HG03108 (cell line): ENCODE measurements at regions not wholly inside any gene's neighbourhood (a gene's known extent, or its start where the extent isn't known, plus 50 kb on each side); places are given as distances from the start of the nearest gene placed in this dataset.

Experiments used
- ATAC-seq: cut with Tn5 transposase; IDR thresholded peaks from one replicate; pipeline ENCODE4 v1.9.1; 2021; ENCODE audit warnings: moderate library complexity; ENCODE audit not compliant: unreplicated experiment

DNA sequence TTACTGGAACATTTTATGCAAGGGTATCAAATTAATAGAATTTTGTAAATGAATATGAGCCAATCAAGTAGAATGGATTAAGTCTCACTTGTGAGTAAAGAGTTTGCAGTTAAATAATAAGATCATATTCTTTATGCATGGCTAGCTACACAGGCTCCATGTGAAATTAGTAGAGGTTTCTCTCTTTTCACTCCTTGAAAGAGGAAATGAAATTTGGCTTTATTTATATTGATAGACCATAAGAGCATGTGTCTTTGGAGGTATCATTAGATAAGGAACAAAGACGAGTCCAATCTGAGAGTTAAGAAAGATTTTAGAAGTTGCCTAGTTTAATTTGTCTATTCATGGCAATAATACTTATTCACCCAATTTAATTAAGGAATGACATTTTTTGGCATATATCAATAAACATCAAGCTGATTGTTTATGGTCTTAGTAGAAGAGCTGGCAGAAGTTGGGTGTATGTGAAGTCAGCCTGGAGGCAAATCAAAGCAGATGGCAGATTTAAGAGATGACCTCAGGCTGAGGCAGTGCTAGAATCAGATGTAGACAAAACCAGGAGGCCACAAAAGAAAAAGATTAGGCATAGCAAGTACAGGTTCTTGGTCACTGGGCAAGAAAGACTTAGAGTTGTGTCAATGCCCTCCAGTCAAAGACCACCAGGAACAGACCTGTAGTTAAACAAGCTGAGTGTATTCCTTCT lies 406.5 kb upstream of the ARHGEF26 start:
- no peak for ATAC-seq

DNA sequence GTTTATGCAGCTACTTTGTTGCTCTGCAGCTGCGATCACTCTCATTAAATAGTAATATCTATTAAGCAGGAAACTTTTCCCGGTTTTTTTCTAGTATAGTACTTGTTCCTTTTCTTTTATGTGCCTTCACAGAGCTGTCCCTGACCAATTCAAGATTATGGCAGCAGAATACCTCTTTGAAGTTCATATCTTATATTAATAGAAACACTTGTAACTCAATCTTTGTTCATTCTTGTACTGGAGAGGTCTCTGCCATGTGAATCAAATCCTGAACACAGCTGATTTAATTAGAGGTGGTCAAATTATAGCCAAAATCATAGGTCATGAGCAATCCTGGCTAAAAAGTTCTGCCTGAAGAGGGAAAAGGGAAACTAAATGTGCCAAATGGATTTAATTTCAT lies 399.0 kb upstream of the ARHGEF26 start:
- ATAC-seq, result no peak

DNA sequence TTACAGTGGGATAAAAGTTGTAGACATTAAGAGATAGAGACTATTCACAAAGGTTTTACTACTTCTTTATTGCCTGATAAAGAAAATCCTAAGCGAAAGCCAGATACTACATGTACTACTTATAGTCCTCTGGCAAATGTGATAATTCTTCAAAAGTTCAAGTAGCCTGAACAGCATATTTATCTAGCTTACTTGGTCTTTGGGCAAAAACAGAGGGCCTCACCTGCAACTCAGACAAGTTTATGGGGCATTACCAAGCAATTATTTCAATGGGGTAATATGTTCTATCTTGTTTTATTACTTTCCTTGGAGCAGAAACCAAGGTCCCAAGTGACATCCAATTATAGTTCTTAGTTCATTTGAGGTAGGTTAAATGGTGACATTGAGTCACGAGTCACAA lies 390.1 kb upstream of the ARHGEF26 start:
- no peak for ATAC-seq

DNA sequence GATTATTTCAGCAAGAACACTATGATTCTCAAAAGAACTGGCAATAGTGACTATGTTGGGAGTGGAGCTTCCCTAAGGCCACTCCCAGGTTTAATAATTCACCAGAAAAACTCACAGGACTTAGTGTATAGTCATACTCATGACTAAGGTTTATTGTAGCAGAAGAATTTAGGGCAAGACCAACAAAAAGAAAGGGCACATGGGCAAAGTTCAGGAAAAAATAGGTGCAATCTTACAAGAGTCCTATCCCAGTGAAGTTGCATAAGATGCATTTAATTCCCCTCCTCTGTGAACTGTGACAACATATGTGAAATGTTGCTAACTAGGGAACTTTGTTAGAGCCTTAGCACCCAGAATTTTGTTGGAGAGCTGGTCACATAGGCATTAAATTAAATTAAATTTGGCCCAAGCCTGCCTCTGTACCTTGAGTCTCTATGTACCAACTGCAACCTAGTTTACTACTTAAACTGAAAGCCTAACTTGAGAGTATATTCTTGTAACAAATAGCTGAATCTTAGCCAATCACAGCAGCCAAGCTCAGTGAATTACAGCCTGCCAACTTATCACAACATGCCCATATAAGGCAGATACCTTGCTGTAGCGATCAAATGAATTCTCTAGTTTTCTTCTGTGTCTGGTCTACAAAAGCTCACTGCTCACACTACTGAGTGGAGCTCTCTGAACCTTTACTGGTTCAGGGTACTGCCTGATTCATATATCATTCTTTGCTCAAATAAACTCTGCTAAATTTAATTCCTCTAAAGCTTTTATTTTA lies 386.2 kb upstream of the ARHGEF26 start:
- no peak for ATAC-seq

DNA sequence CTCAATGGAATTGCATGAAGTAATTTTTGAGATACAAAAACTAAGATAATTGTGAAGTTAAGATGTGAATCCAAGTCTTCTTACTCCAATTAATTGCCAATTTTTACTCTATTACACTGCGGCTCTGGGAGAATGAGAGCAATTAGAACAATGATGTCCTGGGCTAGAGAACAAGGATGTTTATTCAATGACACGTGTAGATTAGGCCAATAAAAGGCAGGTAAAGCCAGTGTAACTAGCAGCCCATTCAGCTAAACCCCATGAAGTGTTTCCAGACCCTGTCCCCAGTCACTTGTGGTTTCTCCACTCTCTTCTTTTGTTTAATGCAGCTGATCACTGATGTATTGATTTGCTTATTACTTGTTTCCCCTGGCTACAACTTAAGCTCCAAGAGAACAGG lies 381.1 kb upstream of the ARHGEF26 start:
- no peak for ATAC-seq

DNA sequence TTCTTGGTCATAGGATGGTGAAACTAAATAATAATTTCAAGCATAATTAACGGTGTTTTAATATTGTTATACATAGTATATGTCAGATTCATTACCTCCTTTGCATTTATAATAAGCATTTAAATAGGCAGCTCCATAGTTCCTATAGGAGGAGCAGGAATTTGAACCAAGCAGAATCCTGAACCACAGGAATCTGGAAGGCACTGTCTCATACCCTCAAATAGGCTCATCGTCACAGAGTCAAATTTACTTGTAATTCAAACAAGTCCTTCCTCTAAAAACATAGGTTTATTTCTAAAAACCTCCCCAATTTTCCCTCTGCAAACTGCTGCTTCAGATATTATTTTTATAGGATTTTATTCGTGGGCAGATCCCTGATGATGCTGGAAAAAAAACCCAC lies 376.3 kb upstream of the ARHGEF26 start:
- ATAC-seq, result no peak

DNA sequence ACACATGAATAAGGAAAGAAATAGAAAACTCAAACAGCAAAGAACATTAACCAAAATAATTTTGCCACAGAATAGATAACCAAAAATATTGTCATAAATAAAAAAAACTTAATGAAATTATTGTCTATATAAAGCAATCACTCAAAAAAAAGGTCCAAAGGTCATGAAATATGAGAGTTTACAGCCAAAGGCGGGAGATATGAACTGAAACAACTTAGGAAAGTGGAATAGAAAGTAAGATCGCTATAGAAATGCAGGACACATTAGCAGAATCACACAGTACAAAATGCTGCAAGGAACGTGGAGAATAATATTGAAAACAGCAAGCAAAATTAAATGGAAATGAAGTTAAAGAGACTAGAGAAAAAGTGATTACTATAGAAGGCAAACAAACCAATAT lies 375.0 kb upstream of the ARHGEF26 start:
- no peak for ATAC-seq

DNA sequence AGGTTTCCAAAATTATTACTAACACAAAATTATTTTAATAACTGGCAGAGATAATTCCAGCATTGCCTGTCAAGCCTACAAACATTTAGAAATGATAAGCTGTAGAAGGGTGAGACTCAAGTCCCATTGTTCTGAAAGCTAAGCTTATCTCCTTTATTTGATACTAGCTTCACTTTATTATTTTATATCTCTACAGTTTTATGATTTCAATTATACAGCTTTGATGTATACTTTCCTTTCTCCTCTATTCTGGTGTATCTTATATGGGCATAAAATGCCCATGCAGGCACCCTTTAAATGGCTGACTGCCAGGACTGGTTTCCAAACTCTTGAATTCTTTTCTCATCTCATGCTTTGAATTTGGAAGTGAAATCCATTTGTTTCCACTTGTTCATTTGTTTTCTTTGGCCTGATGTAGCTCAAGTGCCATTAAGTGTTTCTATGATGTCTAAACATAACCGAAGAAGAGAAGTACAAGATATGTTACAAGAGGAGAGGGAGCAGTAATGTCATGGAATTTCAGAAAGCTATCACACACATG lies 372.1 kb upstream of the ARHGEF26 start:
- no peak for ATAC-seq

DNA sequence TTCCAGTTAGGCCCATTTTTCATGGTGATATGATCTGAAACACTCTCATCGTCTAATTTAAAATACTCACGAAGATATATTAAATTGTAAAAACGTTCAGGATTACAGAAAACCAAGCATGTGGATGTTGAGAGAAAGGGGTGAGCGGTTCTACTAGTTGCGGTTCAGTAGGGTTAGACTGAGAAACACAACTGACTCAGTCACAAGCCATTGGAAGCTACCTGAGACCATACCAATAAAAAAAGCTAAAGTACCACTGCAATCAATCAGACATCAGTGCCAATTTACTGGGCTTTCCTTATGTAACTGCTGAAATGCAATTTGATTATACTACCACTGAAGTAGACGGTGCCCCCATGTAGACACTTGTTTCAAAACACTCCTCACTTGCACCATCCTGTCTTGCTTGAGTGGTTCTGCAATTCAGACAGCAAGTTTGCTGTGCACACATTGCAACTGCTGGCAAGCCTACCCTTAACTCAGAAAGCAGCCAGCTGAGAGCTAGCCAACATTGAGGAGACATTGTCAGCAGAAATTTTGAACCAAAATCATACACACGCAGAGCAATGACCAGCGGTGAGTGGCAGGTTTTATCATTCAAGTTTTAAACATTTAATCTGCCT lies 368.7 kb upstream of the ARHGEF26 start:
- ATAC-seq, result no peak

DNA sequence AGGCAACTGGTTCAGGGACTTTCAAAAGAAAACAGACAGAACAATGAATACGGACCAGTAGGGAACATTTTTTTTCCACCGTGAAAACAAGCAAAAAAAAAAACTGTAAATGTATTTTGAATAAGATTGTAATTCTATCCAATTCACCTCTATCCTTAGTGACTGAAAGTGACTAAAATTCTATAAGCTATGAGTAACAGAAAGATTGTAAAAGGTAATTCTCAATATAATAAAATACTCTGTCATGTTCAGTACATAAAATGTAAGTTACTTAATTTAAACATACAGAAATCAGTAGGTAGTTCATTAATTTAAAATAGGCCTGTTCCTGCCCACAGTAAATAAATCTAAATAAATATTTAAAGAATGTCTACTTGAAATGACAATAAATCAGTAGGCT lies 368.2 kb upstream of the ARHGEF26 start:
- no peak for ATAC-seq

DNA sequence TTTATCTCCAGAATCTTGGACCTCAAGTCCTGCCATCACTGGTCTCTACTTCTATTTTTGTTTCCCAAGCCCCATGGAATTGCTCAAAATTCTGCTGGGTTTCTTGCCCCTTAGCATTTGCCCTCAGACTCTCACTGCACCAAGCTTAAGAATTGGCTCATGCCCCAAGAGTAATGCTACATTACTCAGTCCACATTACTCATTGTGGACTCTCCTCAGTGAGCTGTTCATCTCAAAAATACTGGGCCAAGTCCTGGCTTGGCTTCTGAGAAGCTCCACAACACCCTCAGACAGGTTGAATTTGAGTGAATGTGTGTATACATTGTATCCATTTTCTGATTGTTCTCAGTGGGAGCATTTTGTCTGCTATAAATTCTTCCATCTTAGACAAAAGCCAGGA lies 364.4 kb upstream of the ARHGEF26 start:
- no peak for ATAC-seq

DNA sequence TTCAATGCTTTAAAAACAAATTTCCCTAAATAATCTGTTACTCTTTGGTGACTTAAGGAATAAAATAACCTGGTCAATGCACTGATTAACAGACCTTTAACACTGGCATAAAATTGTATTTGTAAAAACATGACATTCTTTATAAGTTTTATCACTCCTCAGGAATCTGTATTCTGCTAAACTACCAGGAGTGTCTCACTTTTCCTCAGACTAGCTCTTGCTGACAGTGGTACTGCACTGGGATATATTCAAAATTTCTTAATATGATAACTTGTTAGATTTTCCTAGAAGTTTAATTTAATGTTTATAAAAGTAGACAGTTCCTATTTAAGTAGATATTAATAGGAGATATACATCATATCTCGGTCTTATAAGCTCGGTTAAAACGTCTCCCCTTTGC lies 363.4 kb upstream of the ARHGEF26 start:
- ATAC-seq, result no peak

DNA sequence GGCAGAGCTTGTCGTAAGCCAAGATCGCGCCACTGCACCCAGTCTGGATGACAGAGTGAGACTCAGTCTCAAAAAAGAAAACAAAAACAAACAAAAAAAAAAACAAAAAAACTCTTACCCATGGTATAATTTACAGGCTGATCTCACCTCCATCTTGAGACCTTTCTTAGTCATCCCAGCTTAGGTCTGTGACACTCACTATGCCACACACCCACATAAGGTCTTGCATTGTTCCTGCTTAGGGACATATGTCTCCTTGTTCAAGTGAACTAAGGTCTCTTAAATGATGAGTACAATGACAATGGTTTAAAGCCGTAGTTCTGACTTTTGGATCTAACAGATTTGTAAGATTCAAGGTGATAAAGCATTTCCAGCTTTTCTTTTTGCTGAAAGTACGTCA lies 360.2 kb upstream of the ARHGEF26 start:
- ATAC-seq, result no peak

DNA sequence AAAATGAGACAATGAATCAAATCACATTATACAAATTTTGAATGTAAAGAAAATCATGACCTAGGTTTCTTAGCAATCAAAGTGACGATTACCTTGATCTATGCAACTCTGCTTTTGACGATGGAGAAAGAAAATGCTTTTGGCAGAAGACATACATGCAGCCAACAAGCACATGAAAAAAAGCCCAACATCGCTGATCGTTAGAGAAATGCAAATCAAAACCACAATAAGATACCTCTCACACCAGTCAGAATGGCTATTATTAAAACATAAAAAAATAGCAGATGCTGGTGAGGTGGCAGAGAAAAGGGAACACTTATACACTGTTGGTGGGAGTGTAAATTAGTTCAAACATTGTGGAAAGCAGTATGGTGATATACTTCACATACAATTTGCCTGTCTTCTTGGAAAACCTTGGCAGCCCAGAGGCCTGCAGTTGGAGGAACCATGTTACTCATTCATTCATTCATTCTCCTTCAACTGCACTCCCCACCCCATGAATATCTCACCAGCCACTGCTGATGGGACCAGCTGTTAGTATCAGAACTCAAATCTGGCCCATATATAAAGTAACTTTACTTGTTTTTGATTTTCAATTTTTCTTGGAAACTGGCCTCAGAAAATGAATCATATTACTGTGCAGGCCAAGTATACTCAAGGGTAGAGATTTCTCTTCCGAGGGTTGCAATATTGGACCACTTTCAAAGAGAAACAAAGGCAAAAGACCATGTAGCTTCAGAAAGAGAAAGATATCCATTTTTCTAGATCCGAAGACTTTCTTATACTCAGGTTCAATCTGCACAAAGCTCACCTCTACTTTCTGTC lies 358.6 kb upstream of the ARHGEF26 start:
- no peak for ATAC-seq

DNA sequence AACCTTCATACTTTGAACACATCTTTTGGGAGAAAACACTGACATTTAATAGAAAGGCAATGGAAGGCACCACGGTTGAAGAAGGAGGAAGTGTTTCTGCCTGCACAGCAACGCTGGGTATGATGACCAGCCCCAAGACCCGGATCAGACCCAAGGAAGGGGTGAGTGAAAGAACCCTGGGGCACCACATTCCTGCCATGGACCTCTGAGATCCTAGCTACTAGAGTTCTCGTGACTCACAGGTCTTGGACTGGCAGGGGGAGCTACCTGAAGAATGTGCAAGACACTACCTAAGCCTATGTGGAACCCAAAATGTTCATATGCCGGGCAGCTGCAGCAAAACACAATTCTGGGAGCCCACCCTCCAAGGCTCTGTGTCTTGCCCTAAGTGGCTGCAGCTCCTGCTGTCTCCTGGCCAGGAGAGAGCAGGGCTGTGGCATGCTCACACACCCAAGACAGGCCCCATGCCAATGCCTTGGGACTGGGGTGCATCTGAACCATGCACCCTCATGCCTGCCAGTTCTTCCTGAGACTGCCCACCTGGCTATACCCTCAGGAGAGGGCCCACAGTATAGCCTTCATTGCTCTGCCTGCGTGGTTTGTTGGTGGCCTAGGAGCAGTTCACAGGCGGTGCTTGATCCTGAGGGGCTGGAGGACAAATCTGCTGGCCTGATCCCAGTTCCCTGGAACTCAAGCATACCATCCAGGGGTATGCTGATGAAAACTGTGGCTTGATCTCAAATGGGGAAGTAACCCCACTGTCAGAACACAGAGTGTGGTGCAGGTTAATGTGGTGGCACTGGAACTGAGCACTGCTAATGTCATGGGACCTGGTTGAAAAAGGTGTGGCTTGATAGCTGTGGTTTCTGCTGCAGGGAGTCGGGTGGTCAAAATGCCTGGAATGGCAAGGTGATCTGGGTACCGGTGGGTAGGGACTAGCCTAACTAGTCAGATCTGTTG lies 353.3 kb upstream of the ARHGEF26 start:
- no peak for ATAC-seq

DNA sequence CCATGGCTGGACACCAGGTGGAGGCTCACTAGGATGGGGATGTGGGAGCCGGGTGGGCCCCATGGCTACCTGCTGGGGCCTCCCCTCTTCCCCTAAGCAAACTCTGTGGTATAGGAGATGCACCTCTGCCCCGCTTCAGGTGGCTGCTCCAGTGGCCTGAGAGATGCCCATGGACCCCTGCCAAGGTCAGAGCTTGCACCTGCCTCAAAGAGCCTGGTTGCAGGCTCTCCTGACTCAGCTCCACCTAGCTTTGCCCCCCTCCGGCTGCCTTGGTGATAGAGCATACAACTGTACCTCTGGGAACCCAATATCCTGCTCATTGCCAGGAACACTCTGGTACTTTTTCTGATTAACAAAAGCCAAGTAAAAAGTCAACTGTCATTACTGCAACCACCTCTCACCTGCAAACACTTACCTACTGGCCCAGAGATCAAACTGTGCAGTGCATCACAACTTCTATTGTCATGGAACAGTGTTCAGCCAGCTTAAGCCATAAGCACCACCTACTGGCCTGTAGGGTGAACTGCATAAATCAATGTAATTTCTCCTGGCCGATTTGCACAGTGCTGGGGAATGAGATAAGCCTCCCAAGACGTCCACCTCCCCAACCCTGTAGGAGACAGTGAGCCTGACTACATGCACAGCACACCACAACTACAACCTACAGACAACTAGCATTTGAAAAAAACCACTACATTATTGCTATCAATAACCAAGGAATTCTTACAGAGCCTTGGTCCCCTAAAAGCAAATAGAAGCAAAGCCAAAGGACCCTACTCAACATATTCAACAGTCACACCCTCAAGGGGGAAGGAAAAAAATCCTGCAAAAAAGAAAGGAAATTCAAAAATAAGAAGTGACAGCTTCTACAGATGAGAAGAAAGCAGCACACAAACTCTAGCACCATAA lies 352.4 kb upstream of the ARHGEF26 start:
- peak; percentile 91 for ATAC-seq

DNA sequence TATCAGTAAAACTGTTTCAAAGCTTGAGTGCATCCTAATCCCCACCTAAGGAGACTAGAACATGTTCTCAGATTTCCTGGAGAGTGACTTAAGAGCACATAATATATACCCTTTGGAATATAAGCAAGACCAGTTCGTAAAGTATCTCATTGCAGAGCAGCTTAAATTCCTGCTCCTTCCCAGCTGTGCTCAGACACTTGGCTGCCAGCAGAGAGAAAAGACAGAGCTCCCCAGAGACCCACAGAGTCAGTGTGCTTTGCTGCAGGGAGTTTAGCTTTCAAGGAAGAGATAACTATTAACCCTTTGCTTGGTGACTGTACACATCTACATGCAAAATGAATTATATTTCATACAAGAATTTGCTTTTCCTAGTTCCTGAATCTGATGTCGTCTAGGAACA lies 338.1 kb upstream of the ARHGEF26 start:
- ATAC-seq, result no peak

DNA sequence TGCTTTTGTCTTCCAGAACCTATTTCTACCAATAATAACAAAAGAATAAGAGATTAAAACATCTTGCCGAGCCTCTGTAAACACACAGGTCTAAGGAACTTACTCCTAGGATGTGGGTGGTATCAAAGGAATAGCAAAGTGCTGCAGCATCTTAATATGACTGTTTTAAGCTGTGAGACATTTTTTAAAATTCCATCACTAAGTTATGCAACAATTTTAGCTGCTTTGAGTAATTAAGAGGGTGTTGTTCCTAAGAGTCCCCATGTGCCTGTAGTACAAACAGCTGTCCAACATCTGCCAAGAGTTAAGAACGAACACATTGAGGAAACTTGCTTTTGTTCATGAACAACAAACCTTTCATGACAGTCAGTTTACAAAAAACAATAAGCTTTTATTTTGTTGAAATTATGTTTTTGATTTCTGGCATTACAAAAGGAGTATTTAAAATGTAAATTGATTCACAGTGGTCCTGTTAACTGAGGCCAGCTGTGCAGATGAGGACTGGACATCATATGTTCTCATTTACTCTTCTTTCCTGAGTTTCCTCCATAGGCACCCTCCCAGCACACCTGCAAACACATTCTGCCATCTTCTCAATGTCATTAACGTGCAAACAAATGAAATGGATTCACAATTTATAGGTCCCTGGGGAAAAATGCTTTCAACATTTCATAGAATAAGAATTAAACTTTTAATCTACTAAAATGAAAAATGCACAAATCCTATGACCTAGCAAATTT lies 337.3 kb upstream of the ARHGEF26 start:
- no peak for ATAC-seq
